Thyroid gland (tissue), 4 donors: ENCODE measurements at regions not wholly inside any gene's neighbourhood (a gene's known extent, or its start where the extent isn't known, plus 50 kb on each side); places are given as distances from the start of the nearest gene placed in this dataset.

ENCODE experiments used
- DNase-seq, 2 donors: peaks; one replicate each; pipeline ENCODE4 v3.0.0-alpha.2; 2019
- H3K27ac ChIP-seq, 3 donors: fragments of 200-600 bp; sonication (generic); 1 replicate in 2 of 3; 2 replicates in 1 of 3; pipeline ENCODE4 v1.5.1; 2016 to 2019; ENCODE audit warnings: mild to moderate bottlenecking in 1 of 3, moderate library complexity in 1 of 3
- H3K27me3 ChIP-seq: fragments of 200-600 bp; sonication (generic); one replicate; pipeline ENCODE4 v1.5.1; 2019
- H3K36me3 ChIP-seq, 2 donors: fragments of 200-600 bp; sonication (generic); one replicate each; pipeline ENCODE4 v1.5.1; 2016 to 2019
- H3K4me1 ChIP-seq, 2 donors: fragments of 200-600 bp; sonication (generic); one replicate each; pipeline ENCODE4 v1.5.1; 2017 to 2019
- H3K4me3 ChIP-seq, 3 donors: fragments of 200-600 bp; sonication (generic); replicated peaks in 1 of 3; 1 replicate in 2 of 3; 2 replicates in 1 of 3; pipeline ENCODE4 v1.5.1; 2016; ENCODE audit warnings: mild to moderate bottlenecking in 1 of 3
- H3K9me3 ChIP-seq: fragments of 200-600 bp; sonication (generic); one replicate; pipeline ENCODE4 v1.5.1; 2017
- POLR2A ChIP-seq, 2 donors: fragments of 450-650 bp; IDR thresholded peaks; one replicate each; pipeline ENCODE4 v1.6.1; 2017; ENCODE audit warnings: antibody characterized with exemption in 2 of 2, mild to moderate bottlenecking in 2 of 2, moderate library complexity in 1 of 2
- whole genome bisulfite sequencing, 2 donors: methylation state at CpG; one replicate each; pipeline ENCODE4 v1.1.5; 2017; 5-methylcytosine and 5-hydroxymethylcytosine counted together
- intact Hi-C: fragments of 100-400 bp; cut with DNase I; formaldehyde crosslinking; loops from one replicate; pipeline ENCODE4 v1.15.1; 2023
- TF ChIP-seq, protein P1 (sequence below), 6 experiments: fragments of 200-600 bp in 3 of 6; fragments of 450-650 bp in 3 of 6; sonication (generic) in 3 of 6; IDR thresholded peaks; one replicate each; pipeline ENCODE4 v1.5.1; 2016 to 2019; ENCODE audit warnings: antibody characterized with exemption in 6 of 6, mild to moderate bottlenecking in 2 of 6, inconsistent platforms in 1 of 6, moderate library complexity in 1 of 6

DNA sequence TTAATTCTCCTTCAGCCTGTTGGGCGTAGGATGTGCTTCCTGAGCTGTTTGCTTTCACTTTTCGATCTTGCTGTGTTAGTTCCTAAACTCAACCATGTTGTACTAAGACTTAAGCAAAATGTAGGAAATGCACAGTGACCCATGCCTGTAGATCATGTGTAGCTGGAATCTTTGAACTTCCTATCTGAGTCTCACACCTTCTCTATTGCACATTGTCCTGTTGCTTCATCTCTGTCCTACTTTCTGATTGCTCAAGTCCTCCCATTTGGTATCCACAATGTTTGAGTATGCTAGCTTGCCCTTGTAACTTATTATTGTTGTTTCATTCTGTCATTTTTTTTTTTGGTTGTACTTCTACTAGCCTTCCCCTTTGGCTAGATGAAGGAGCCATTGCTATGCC is 239.6 kb downstream of the PPP1R2C start:
- no peaks in the 10 kb centered on the region for H3K36me3 ChIP-seq
- intact Hi-C loops: no loop called here
- TF ChIP-seq, protein P1, sequence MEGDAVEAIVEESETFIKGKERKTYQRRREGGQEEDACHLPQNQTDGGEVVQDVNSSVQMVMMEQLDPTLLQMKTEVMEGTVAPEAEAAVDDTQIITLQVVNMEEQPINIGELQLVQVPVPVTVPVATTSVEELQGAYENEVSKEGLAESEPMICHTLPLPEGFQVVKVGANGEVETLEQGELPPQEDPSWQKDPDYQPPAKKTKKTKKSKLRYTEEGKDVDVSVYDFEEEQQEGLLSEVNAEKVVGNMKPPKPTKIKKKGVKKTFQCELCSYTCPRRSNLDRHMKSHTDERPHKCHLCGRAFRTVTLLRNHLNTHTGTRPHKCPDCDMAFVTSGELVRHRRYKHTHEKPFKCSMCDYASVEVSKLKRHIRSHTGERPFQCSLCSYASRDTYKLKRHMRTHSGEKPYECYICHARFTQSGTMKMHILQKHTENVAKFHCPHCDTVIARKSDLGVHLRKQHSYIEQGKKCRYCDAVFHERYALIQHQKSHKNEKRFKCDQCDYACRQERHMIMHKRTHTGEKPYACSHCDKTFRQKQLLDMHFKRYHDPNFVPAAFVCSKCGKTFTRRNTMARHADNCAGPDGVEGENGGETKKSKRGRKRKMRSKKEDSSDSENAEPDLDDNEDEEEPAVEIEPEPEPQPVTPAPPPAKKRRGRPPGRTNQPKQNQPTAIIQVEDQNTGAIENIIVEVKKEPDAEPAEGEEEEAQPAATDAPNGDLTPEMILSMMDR (IDR thresholded peaks at IDR 0.05): no peak
- no peak for TF ChIP-seq POLR2A (IDR thresholded peaks at IDR 0.05)
- H3K9me3 ChIP-seq: no peaks in the 10 kb centered on the region
- H3K27me3 ChIP-seq: no peaks in the 10 kb centered on the region
- no peak overlapping the region for H3K27ac ChIP-seq
- DNase-seq: no peak
- 60 to 88% methylated on average over 2 of the region's 2 CpGs for WGBS, 2 donors
- no peak overlapping the region for H3K4me3 ChIP-seq
- no peaks in the 10 kb centered on the region for H3K4me1 ChIP-seq

DNA sequence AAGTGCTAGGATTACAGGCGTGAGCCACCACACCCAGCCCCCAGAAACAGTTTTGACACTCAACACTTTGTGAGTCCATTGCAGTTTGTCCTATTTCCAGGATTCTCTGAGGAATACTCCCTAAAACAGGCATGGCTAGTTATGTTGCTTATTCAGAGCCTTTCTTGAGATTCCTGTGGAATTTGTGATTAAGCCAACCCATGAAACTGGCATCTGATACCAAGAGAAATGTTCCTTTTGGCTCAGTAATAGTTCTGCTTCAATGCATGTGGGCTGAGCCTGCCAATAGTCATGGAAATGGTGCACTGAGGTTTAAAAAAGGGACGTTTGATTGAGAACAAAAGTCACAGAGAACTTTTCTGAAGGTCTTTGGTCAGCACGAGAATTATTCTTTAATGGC is 241.7 kb downstream of the PPP1R2C start:
- no peak overlapping the region for H3K4me3 ChIP-seq
- H3K36me3 ChIP-seq: no peaks in the 10 kb centered on the region
- H3K27ac ChIP-seq: no peak overlapping the region
- H3K9me3 ChIP-seq: no peaks in the 10 kb centered on the region
- no peaks in the 10 kb centered on the region for H3K4me1 ChIP-seq
- 52% methylated on average over 2 to 3 of the region's 3 CpGs for WGBS, 2 donors
- intact Hi-C loops: no loop called here
- TF ChIP-seq, protein P1 (IDR thresholded peaks at IDR 0.05): no peak
- TF ChIP-seq POLR2A (IDR thresholded peaks at IDR 0.05): no peak
- no peaks in the 10 kb centered on the region for H3K27me3 ChIP-seq
- DNase-seq: peak; percentile 20 to 43

DNA sequence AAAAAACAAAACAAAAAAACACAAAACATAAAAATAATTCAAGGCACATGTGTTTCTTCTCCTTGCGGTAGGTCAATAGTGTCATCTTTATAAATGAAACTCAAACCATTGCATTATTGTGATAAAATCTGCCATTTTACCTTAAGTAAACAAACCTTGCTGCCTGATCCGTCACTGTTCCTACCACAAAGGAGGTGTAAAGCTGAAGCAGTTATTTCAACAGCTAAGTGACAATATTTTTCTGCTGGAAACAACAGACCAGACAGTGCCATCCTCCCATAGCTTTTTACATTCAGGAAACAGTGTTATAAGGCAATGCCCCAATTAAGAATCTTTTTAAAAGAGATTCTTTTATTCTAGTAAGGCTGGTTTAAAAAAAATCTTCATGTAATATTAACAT is 242.7 kb downstream of the PPP1R2C start:
- Histone ChIP-seq H3K36me3 (no peaks in the 10 kb centered on the region), H3K27ac (no peak overlapping the region), H3K9me3 (no peaks in the 10 kb centered on the region), H3K4me1 (no peaks in the 10 kb centered on the region), H3K4me3 (no peak overlapping the region), H3K27me3 (no peaks in the 10 kb centered on the region)
- intact Hi-C loops: no loop called here
- no peak for DNase-seq
- no peak for TF ChIP-seq POLR2A (IDR thresholded peaks at IDR 0.05)
- TF ChIP-seq, protein P1 (IDR thresholded peaks at IDR 0.05): no peak
- WGBS, 2 donors: 83 to 90% methylated on average over 2 of the region's 2 CpGs

DNA sequence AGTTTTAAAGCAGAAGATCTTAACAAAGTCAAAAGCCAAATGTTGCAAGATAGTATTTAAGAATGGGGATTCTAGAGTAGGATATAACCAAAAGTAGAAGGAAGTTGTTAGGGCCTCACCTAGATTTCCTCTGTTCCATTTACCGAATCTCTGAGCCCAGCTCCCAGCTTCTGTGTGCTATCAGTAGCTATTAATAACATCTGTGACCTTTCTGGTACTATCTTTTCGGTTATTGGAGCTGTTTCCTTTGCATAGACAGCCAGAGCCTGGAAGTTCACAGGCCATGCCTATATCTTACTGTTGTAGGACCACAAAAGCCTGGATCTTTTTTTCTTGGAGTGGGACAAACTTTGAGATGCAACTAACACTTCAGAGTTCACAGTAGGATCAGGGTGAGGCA is 244.2 kb downstream of the PPP1R2C start:
- no peaks in the 10 kb centered on the region for H3K4me1 ChIP-seq
- no peak overlapping the region for H3K4me3 ChIP-seq
- no peak overlapping the region for H3K27ac ChIP-seq
- H3K27me3 ChIP-seq: no peaks in the 10 kb centered on the region
- TF ChIP-seq POLR2A (IDR thresholded peaks at IDR 0.05): no peak
- TF ChIP-seq, protein P1 (IDR thresholded peaks at IDR 0.05): no peak
- no peaks in the 10 kb centered on the region for H3K36me3 ChIP-seq
- intact Hi-C loops: no loop called here
- DNase-seq: no peak
- no peaks in the 10 kb centered on the region for H3K9me3 ChIP-seq
- WGBS, 2 donors: 78 to 81% methylated on average over 2 of the region's 2 CpGs

DNA sequence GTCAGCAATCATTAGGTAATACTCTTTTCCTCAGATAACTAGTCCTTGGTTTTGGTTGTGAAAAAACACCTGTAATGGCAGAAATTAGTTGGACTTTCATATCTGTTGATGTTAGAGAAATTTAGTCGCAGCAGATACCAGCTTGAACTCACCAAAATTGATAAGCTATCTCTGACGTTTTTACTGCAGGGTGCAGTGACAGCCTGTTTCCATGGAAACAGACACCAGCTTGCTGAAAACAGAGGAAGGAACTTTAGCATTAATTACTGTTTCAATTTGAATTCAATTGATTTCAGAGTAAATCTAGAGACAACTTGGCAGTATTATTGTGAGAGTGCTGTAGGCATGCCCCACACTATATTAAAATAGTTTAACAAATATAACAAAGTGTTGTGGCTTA is 246.5 kb downstream of the PPP1R2C start:
- TF ChIP-seq, protein P1 (IDR thresholded peaks at IDR 0.05): no peak
- no peak for TF ChIP-seq POLR2A (IDR thresholded peaks at IDR 0.05)
- no peak for DNase-seq
- no peaks in the 10 kb centered on the region for H3K9me3 ChIP-seq
- H3K27me3 ChIP-seq: no peaks in the 10 kb centered on the region
- H3K4me1 ChIP-seq: no peaks in the 10 kb centered on the region
- no peak overlapping the region for H3K27ac ChIP-seq
- intact Hi-C loops: no loop called here
- WGBS, 2 donors: 49 to 71% methylated on average over 2 of the region's 2 CpGs
- no peak overlapping the region for H3K4me3 ChIP-seq
- no peaks in the 10 kb centered on the region for H3K36me3 ChIP-seq
